Neuronal stem cell (in vitro differentiated cells): ENCODE measurements at regions not wholly inside any gene's neighbourhood (a gene's known extent, or its start where the extent isn't known, plus 50 kb on each side); places are given as distances from the start of the nearest gene placed in this dataset.
"Not testable (repeated sequence)": the region's sequence is repeated elsewhere in the genome, so short reads cannot be mapped to it uniquely, and the experiment has no call there.

Experiments used
- DNase-seq: peaks from one replicate; pipeline ENCODE4 v3.0.0-alpha.2; 2013; ENCODE audit warnings: low spot score
- H2AFZ ChIP-seq: one replicate; pipeline ENCODE4 v1.6.1; 2013; ENCODE audit warnings: mild to moderate bottlenecking, low read length, inconsistent platforms
- H2AK5ac ChIP-seq: 2 replicates; pipeline ENCODE4 v1.6.1; 2013; ENCODE audit warnings: low read depth, mild to moderate bottlenecking, inconsistent platforms, low read length, moderate library complexity, mixed read lengths
- H2BK120ac ChIP-seq: 2 replicates; pipeline ENCODE4 v1.6.1; 2013; ENCODE audit warnings: low read depth, mild to moderate bottlenecking, inconsistent platforms, low read length, moderate library complexity, mixed read lengths
- H2BK12ac ChIP-seq: one replicate; pipeline ENCODE4 v1.6.1; 2013; ENCODE audit warnings: low read length, inconsistent platforms
- H2BK15ac ChIP-seq: 2 replicates; pipeline ENCODE4 v1.6.1; 2013; ENCODE audit warnings: mild to moderate bottlenecking, low read length, inconsistent platforms, mixed read lengths
- H2BK5ac ChIP-seq: one replicate; pipeline ENCODE4 v1.6.1; 2013; ENCODE audit warnings: inconsistent platforms, mild to moderate bottlenecking, low read length, moderate library complexity
- H3K14ac ChIP-seq: one replicate; pipeline ENCODE4 v1.6.1; 2013; ENCODE audit warnings: low read length, inconsistent platforms
- H3K18ac ChIP-seq: 2 replicates; pipeline ENCODE4 v1.6.1; 2013; ENCODE audit warnings: low read length, inconsistent platforms
- H3K23ac ChIP-seq: 2 replicates; pipeline ENCODE4 v1.6.1; 2013; ENCODE audit warnings: low read depth, mild to moderate bottlenecking, mixed read lengths, low read length, inconsistent platforms; ENCODE audit not compliant: poor library complexity
- H3K27ac ChIP-seq: replicated peaks from 3 replicates; pipeline ENCODE4 v1.5.1; 2013; ENCODE audit warnings: low read length, inconsistent platforms
- H3K27me3 ChIP-seq, 3 experiments: 2 replicates each; pipeline ENCODE4 v1.6.1; 2013; ENCODE audit warnings: low read length in 3 of 3, mild to moderate bottlenecking in 2 of 3, inconsistent platforms in 1 of 3, low read depth in 1 of 3, mixed read lengths in 1 of 3, moderate library complexity in 1 of 3; ENCODE audit not compliant: control insufficient read depth in 3 of 3, insufficient read depth in 3 of 3
- H3K36me3 ChIP-seq, 2 donors: replicated peaks in 1 of 2; 2 replicates each; pipeline ENCODE4 v1.6.1; 2013; ENCODE audit warnings: low read length in 2 of 2; ENCODE audit not compliant: control insufficient read depth in 2 of 2, insufficient read depth in 2 of 2
- H3K4ac ChIP-seq: 2 replicates; pipeline ENCODE4 v1.6.1; 2013; ENCODE audit warnings: inconsistent platforms, mild to moderate bottlenecking, low read length, moderate library complexity
- H3K4me1 ChIP-seq, 2 donors: 1 replicate in 1 of 2; 2 replicates in 1 of 2; pipeline ENCODE4 v1.6.1; 2013; ENCODE audit warnings: low read length in 2 of 2, low read depth in 1 of 2; ENCODE audit not compliant: control insufficient read depth in 2 of 2, insufficient read depth in 1 of 2
- H3K4me2 ChIP-seq: one replicate; pipeline ENCODE4 v1.6.1; 2013; ENCODE audit warnings: mild to moderate bottlenecking, low read length, inconsistent platforms; ENCODE audit not compliant: insufficient read depth, poor library complexity, severe bottlenecking
- H3K4me3 ChIP-seq, 2 donors: 2 replicates each; pipeline ENCODE4 v1.5.1; 2013; ENCODE audit warnings: low read length in 2 of 2, mild to moderate bottlenecking in 2 of 2, inconsistent platforms in 1 of 2, moderate library complexity in 1 of 2
- H3K79me1 ChIP-seq: one replicate; pipeline ENCODE4 v1.6.1; 2013; ENCODE audit warnings: low read depth, mild to moderate bottlenecking, inconsistent platforms, low read length, moderate library complexity
- H3K9ac ChIP-seq: one replicate; pipeline ENCODE4 v1.6.1; 2013; ENCODE audit warnings: mild to moderate bottlenecking, low read depth, low read length, inconsistent platforms; ENCODE audit not compliant: poor library complexity
- H3K9me3 ChIP-seq, 2 donors: replicated peaks in 1 of 2; 2 replicates each; pipeline versions ENCODE3 to v1.6.1; 2013; ENCODE audit warnings: low read length in 2 of 2, mild to moderate bottlenecking in 2 of 2, inconsistent platforms in 1 of 2, low read depth in 1 of 2, mixed read lengths in 1 of 2, moderate library complexity in 1 of 2; ENCODE audit not compliant: control insufficient read depth in 2 of 2, insufficient read depth in 1 of 2
- H4K8ac ChIP-seq: one replicate; pipeline ENCODE4 v1.6.1; 2013; ENCODE audit warnings: low read depth, mild to moderate bottlenecking, inconsistent platforms, low read length, moderate library complexity
- H4K91ac ChIP-seq: one replicate; pipeline ENCODE4 v1.6.1; 2013; ENCODE audit warnings: low read length, low read depth, mild to moderate bottlenecking, inconsistent platforms; ENCODE audit not compliant: poor library complexity
- WGBS, 2 donors: extraction: QIAGEN DNeasy Blood & Tissue Kit; methylation state at CpG; one replicate each; pipeline ENCODE4 v1.1.7; 2013; ENCODE audit warnings: missing lambda C conversion rate in 2 of 2, mixed read lengths in 1 of 2; ENCODE audit not compliant: insufficient read length in 2 of 2, insufficient replicate concordance in 1 of 2; ENCODE audit errors: extremely low coverage in 2 of 2; 5-methylcytosine and 5-hydroxymethylcytosine counted together

- not testable (repeated sequence) for H3K23ac ChIP-seq, H2BK5ac ChIP-seq, H3K4ac ChIP-seq, H2AK5ac ChIP-seq, H3K9me3 ChIP-seq, H3K4me2 ChIP-seq, H2BK15ac ChIP-seq, H2AFZ ChIP-seq, DNase-seq, H3K9ac ChIP-seq, H4K91ac ChIP-seq, H3K18ac ChIP-seq, H3K79me1 ChIP-seq, H3K36me3 ChIP-seq, H4K8ac ChIP-seq, H3K27me3 ChIP-seq, H2BK12ac ChIP-seq, H3K4me3 ChIP-seq, H3K4me1 ChIP-seq, H3K27ac ChIP-seq, H2BK120ac ChIP-seq
- H3K14ac ChIP-seq, result peak overlapping the region; percentile 3
- no CpG with 5 or more reads among the region's 3 CpGs for WGBS, 2 donors
Measured at GRCh38 chr10:109314016-109314415, 609.3 kb downstream of the XPNPEP1 start.

GRCh38 chr10:109312555-109312954 lies 610.8 kb downstream of the XPNPEP1 start:
- WGBS, 2 donors, result no CpG with 5 or more reads among the region's 4 CpGs
- not testable (repeated sequence) for H2BK12ac ChIP-seq, H3K4me1 ChIP-seq, DNase-seq, H4K91ac ChIP-seq, H3K23ac ChIP-seq, H2BK120ac ChIP-seq, H4K8ac ChIP-seq, H3K27me3 ChIP-seq, H3K4ac ChIP-seq, H3K4me3 ChIP-seq, H2BK5ac ChIP-seq, H3K18ac ChIP-seq, H3K79me1 ChIP-seq, H3K14ac ChIP-seq, H3K4me2 ChIP-seq, H2AK5ac ChIP-seq, H2AFZ ChIP-seq, H3K9me3 ChIP-seq, H3K27ac ChIP-seq, H2BK15ac ChIP-seq, H3K9ac ChIP-seq, H3K36me3 ChIP-seq

GRCh38 chr10:109308971-109309370 lies 614.3 kb downstream of the XPNPEP1 start:
- Histone ChIP-seq H3K23ac (no peak overlapping the region), H3K9ac (no peak overlapping the region), H3K4me3 (no peak overlapping the region), H3K4ac (no peak overlapping the region), H3K4me1 (no peaks in the 10 kb centered on the region), H3K27ac (no peak overlapping the region), H2BK15ac (no peak overlapping the region), H3K9me3 (no peaks in the 10 kb centered on the region), H4K91ac (no peak overlapping the region), H2BK120ac (no peak overlapping the region), H3K36me3 (no peaks in the 10 kb centered on the region), H2AK5ac (no peak overlapping the region), H3K4me2 (no peak overlapping the region), H3K27me3 (no peaks in the 10 kb centered on the region), H3K14ac (no peak overlapping the region), H2BK12ac (no peak overlapping the region), H3K18ac (no peak overlapping the region), H2AFZ (no peak overlapping the region), H4K8ac (no peak overlapping the region), H2BK5ac (no peak overlapping the region), H3K79me1 (no peaks in the 10 kb centered on the region)
- no CpG with 5 or more reads among the region's 6 CpGs for WGBS, 2 donors
- no peak for DNase-seq

GRCh38 chr10:109307102-109307501 lies 616.2 kb downstream of the XPNPEP1 start:
- not testable (repeated sequence) for H4K8ac ChIP-seq, H4K91ac ChIP-seq, H3K36me3 ChIP-seq, H3K27me3 ChIP-seq, H3K9me3 ChIP-seq, H2BK15ac ChIP-seq, H2AK5ac ChIP-seq, H2BK5ac ChIP-seq, H3K27ac ChIP-seq, H3K4me2 ChIP-seq, H3K79me1 ChIP-seq, H3K14ac ChIP-seq, DNase-seq, H2BK120ac ChIP-seq, H2BK12ac ChIP-seq, H3K4ac ChIP-seq, H3K4me1 ChIP-seq, H3K18ac ChIP-seq, H3K23ac ChIP-seq, H2AFZ ChIP-seq, H3K9ac ChIP-seq, H3K4me3 ChIP-seq
- WGBS, 2 donors, result no CpG with 5 or more reads among the region's 5 CpGs
